Skeletal muscle tissue (tissue), 3 donors: ENCODE measurements at regions not wholly inside any gene's neighbourhood (a gene's known extent, or its start where the extent isn't known, plus 50 kb on each side); places are given as distances from the start of the nearest gene placed in this dataset.

Experiments used
- H3K27ac ChIP-seq: one replicate; pipeline ENCODE4 v1.7.0; 2013; ENCODE audit warnings: mild to moderate bottlenecking, low read depth, low read length, inconsistent platforms
- H3K27me3 ChIP-seq, 3 donors: one replicate each; pipeline ENCODE4 v1.7.0; 2013; ENCODE audit warnings: low read length in 3 of 3; ENCODE audit not compliant: control insufficient read depth in 3 of 3, insufficient read depth in 3 of 3
- H3K36me3 ChIP-seq, 3 donors: one replicate each; pipeline ENCODE4 v1.7.0; 2013; ENCODE audit warnings: low read length in 3 of 3; ENCODE audit not compliant: control insufficient read depth in 3 of 3, insufficient read depth in 3 of 3
- H3K4me1 ChIP-seq, 3 donors: one replicate each; pipeline ENCODE4 v1.7.0; 2013; ENCODE audit warnings: low read length in 3 of 3, mild to moderate bottlenecking in 3 of 3; ENCODE audit not compliant: control insufficient read depth in 3 of 3, insufficient read depth in 3 of 3
- H3K4me3 ChIP-seq, 3 donors: one replicate each; pipeline ENCODE4 v1.7.0; 2013; ENCODE audit warnings: low read length in 3 of 3
- H3K9ac ChIP-seq, 3 donors: one replicate each; pipeline ENCODE4 v1.7.0; 2013; ENCODE audit warnings: low read length in 3 of 3, mild to moderate bottlenecking in 3 of 3, moderate library complexity in 2 of 3, low read depth in 1 of 3
- H3K9me3 ChIP-seq, 3 donors: one replicate each; pipeline ENCODE4 v1.7.0; 2013; ENCODE audit warnings: low read length in 3 of 3; ENCODE audit not compliant: control insufficient read depth in 3 of 3
- donor health status: Osteomylitis.

DNA sequence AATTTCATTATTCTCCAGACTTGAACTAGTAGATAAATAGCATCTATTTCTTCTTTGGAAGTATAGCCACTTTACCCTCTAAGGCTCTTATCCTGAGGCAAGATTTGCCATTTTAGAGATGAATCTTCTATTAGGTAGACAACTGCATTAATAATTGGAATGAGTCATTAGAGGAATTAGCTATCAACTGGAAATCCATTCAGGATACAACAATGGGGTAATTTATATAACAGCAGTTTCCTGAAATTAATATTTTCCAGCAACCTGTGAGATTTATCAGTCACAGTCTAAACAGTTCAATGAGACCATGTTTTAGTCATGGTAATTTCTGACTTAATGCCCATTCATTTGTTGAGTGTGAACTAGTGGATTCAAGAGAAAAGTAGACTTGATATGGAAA lies 928.6 kb upstream of the MBL2 start:
- no peak overlapping the region for H3K27ac ChIP-seq
- no peaks in the 10 kb centered on the region for H3K4me1 ChIP-seq
- no peaks in the 10 kb centered on the region for H3K9me3 ChIP-seq
- H3K9ac ChIP-seq = no peak overlapping the region
- no peaks in the 10 kb centered on the region for H3K36me3 ChIP-seq
- no peaks in the 10 kb centered on the region for H3K27me3 ChIP-seq
- no peak overlapping the region for H3K4me3 ChIP-seq

- H3K9me3 ChIP-seq = no peaks in the 10 kb centered on the region
- H3K4me1 ChIP-seq = no peaks in the 10 kb centered on the region
- no peak overlapping the region for H3K4me3 ChIP-seq
- no peaks in the 10 kb centered on the region for H3K27me3 ChIP-seq
- no peak overlapping the region for H3K27ac ChIP-seq
- H3K9ac ChIP-seq = no peak overlapping the region
- no peaks in the 10 kb centered on the region for H3K36me3 ChIP-seq
These were observed 927.7 kb upstream of the MBL2 start for GRCh38 chr10:53700278-53700677.

- no peak overlapping the region for H3K27ac ChIP-seq
- H3K4me3 ChIP-seq = no peak overlapping the region
- no peaks in the 10 kb centered on the region for H3K4me1 ChIP-seq
- H3K36me3 ChIP-seq = no peaks in the 10 kb centered on the region
- no peaks in the 10 kb centered on the region for H3K27me3 ChIP-seq
- H3K9me3 ChIP-seq = no peaks in the 10 kb centered on the region
- H3K9ac ChIP-seq = no peak overlapping the region
These were observed 927.1 kb upstream of the MBL2 start for GRCh38 chr10:53699684-53700083.

DNA sequence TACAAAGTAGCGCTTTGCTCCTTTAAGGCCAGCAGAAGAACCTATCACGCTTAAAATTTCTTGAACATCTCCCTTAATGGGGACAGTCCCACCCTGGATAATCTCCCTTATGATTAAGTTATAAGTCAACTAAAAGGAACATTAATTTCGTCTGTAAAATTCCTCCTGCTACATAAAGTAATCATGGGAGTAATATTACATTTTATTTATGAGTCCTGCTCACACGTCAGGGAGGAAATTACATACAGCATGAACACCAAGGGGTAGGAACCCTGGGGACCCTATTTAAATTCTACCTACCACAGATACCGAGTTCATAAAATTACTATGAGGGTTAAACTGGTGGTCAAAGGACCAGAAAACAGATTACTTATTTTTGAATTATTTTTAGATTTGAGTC lies 926.6 kb upstream of the MBL2 start:
- no peaks in the 10 kb centered on the region for H3K27me3 ChIP-seq
- H3K4me1 ChIP-seq = no peaks in the 10 kb centered on the region
- H3K4me3 ChIP-seq = no peak overlapping the region
- no peak overlapping the region for H3K27ac ChIP-seq
- H3K36me3 ChIP-seq = no peaks in the 10 kb centered on the region
- H3K9ac ChIP-seq = no peak overlapping the region
- no peaks in the 10 kb centered on the region for H3K9me3 ChIP-seq

DNA sequence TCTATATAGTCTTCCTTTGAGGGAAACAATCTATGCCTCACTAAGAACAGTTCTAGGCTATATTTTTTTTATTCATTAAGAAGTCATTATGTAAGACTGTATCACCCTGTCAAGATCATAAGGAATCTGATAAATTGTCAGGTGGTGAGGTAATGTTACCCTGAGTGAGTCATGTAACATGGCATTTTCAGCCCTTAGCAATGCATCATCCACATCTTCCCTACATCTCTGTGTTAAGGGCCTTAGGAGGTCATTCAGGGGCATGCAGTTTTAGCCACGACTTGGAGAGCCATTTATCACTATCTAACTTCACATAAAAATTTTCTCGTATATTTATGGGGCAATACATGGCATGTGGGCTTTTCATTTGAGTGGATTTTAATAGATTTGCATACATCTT lies 924.5 kb upstream of the MBL2 start:
- Histone ChIP-seq H3K36me3 (no peaks in the 10 kb centered on the region), H3K9me3 (no peaks in the 10 kb centered on the region), H3K9ac (no peak overlapping the region), H3K4me3 (no peak overlapping the region), H3K27ac (no peak overlapping the region), H3K4me1 (no peaks in the 10 kb centered on the region), H3K27me3 (no peaks in the 10 kb centered on the region)

- Histone ChIP-seq H3K27ac (no peak overlapping the region), H3K4me3 (no peak overlapping the region), H3K4me1 (no peaks in the 10 kb centered on the region), H3K9me3 (no peaks in the 10 kb centered on the region), H3K27me3 (no peaks in the 10 kb centered on the region), H3K9ac (no peak overlapping the region), H3K36me3 (no peaks in the 10 kb centered on the region)
These were observed 918.1 kb upstream of the MBL2 start for GRCh38 chr10:53690524-53691240.

- Histone ChIP-seq H3K36me3 (no peaks in the 10 kb centered on the region), H3K27me3 (no peaks in the 10 kb centered on the region), H3K4me1 (no peaks in the 10 kb centered on the region), H3K27ac (no peak overlapping the region), H3K4me3 (no peak overlapping the region), H3K9me3 (no peaks in the 10 kb centered on the region), H3K9ac (no peak overlapping the region)
These were observed 915.2 kb upstream of the MBL2 start for GRCh38 chr10:53687800-53688199.

GRCh38 chr10:53682885-53683284 lies 910.3 kb upstream of the MBL2 start:
- no peak overlapping the region for H3K9ac ChIP-seq
- H3K9me3 ChIP-seq = no peaks in the 10 kb centered on the region
- no peak overlapping the region for H3K4me3 ChIP-seq
- no peaks in the 10 kb centered on the region for H3K27me3 ChIP-seq
- H3K27ac ChIP-seq = no peak overlapping the region
- H3K4me1 ChIP-seq = no peaks in the 10 kb centered on the region
- H3K36me3 ChIP-seq = no peaks in the 10 kb centered on the region

DNA sequence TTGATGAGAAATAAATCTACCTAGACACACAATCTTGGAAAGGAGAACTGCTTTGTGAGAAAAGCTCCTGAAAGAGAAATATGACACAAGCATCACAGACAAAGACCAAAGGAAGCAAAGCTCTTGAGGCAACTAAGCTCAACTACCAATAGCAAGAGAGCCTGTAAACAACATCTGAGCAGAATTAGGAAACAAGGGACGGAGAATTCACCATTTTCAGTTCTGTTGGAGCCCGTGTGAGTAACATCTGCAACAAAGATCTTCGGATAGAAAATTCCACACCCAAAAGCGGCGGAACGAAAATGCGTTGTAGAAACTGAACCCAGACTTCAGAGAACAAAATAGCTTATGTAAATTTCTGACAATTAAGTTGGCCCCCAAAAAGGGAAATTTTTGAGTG lies 909.9 kb upstream of the MBL2 start:
- H3K4me3 ChIP-seq = no peak overlapping the region
- no peaks in the 10 kb centered on the region for H3K9me3 ChIP-seq
- no peak overlapping the region for H3K27ac ChIP-seq
- no peaks in the 10 kb centered on the region for H3K36me3 ChIP-seq
- H3K27me3 ChIP-seq = no peaks in the 10 kb centered on the region
- no peaks in the 10 kb centered on the region for H3K4me1 ChIP-seq
- H3K9ac ChIP-seq = no peak overlapping the region

DNA sequence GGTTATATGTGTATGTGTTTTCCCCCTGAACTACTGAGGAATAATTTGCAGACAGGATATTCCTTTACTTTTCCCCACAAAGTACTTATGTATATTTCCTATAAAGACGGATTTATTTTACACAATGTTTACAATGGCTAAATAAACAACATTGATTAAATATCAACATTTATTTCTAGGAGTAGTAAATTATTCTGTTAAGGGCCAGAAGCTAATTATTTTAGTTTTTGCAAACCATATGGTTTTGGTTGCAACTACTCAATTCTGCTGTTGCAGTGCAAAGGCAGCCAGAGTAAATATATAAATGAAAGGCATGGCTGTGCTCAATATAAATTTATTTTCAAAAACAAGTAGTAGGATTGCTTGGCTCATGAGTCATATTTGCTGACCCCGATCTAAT lies 907.1 kb upstream of the MBL2 start:
- no peaks in the 10 kb centered on the region for H3K36me3 ChIP-seq
- H3K9ac ChIP-seq = no peak overlapping the region
- no peaks in the 10 kb centered on the region for H3K9me3 ChIP-seq
- H3K27ac ChIP-seq = no peak overlapping the region
- no peaks in the 10 kb centered on the region for H3K27me3 ChIP-seq
- no peak overlapping the region for H3K4me3 ChIP-seq
- H3K4me1 ChIP-seq = no peaks in the 10 kb centered on the region
